CD4-positive, alpha-beta T cell (primary cell): ENCODE measurements at regions not wholly inside any gene's neighbourhood (a gene's known extent, or its start where the extent isn't known, plus 50 kb on each side); places are given as distances from the start of the nearest gene placed in this dataset.

Experiments
- ATAC-seq: fragments of 200-7000 bp; cut with Tn5 transposase; one replicate; pipeline ENCODE4 v1.10.0; 2022; ENCODE audit warnings: mild to moderate bottlenecking; ENCODE audit not compliant: poor library complexity
- CTCF ChIA-PET: fragments of 350-600 bp; sonication (Branson Sonifier 250); formaldehyde crosslinking; loops from one replicate; lab custom pipeline; 2021; ENCODE audit warnings: antibody characterized with exemption, inconsistent platforms; lab: Charles Lee
- POLR2A ChIA-PET: fragments of 350-600 bp; sonication (Branson Sonifier 250); formaldehyde crosslinking; loops from one replicate; lab custom pipeline; 2021; ENCODE audit warnings: antibody characterized with exemption, inconsistent platforms; lab: Charles Lee
- DNase-seq, 14 experiments: peaks; one replicate each; pipeline ENCODE4 v3.0.0-alpha.2; 2013 to 2020; ENCODE audit warnings: mixed read lengths in 2 of 14
- H3K27ac ChIP-seq, 2 donors: one replicate each; pipeline versions ENCODE4 v1.5.1 to v1.7.0; 2013; ENCODE audit warnings: low read length in 2 of 2, low read depth in 1 of 2, mild to moderate bottlenecking in 1 of 2
- H3K27me3 ChIP-seq, 2 experiments: 1 replicate in 1 of 2; 2 replicates in 1 of 2; pipeline versions ENCODE4 v1.6.1 to v1.7.0; 2013; ENCODE audit warnings: low read length in 2 of 2, control low read depth in 1 of 2, mild to moderate bottlenecking in 1 of 2, moderate library complexity in 1 of 2; ENCODE audit not compliant: insufficient read depth in 2 of 2, control insufficient read depth in 1 of 2
- H3K36me3 ChIP-seq: one replicate; pipeline ENCODE4 v1.6.1; 2013; ENCODE audit warnings: low read length, control low read depth; ENCODE audit not compliant: insufficient read depth
- H3K4me1 ChIP-seq: one replicate; pipeline ENCODE4 v1.6.1; 2013; ENCODE audit warnings: low read length, control low read depth; ENCODE audit not compliant: insufficient read depth
- H3K4me3 ChIP-seq: one replicate; pipeline ENCODE4 v1.5.1; 2013; ENCODE audit warnings: mild to moderate bottlenecking, low read length, moderate library complexity
- H3K9me3 ChIP-seq, 2 experiments: 1 replicate in 1 of 2; 2 replicates in 1 of 2; pipeline versions ENCODE4 v1.6.1 to v1.7.0; 2013; ENCODE audit warnings: low read length in 2 of 2, mild to moderate bottlenecking in 2 of 2, control low read depth in 1 of 2, moderate library complexity in 1 of 2; ENCODE audit not compliant: control insufficient read depth in 1 of 2, insufficient read depth in 1 of 2
- H3K27ac Mint-ChIP-seq: one replicate; pipeline ENCODE4 v1.8.0; 2020; ENCODE audit warnings: mixed read lengths
- H3K27me3 Mint-ChIP-seq: one replicate; pipeline ENCODE4 v1.8.0; 2021; ENCODE audit warnings: mixed read lengths
- H3K36me3 Mint-ChIP-seq: one replicate; pipeline ENCODE4 v1.8.0; 2021; ENCODE audit warnings: low read depth, mixed read lengths
- H3K4me1 Mint-ChIP-seq: one replicate; pipeline ENCODE4 v1.8.0; 2021; ENCODE audit warnings: low read depth, mixed read lengths
- H3K4me3 Mint-ChIP-seq: one replicate; pipeline ENCODE4 v1.8.0; 2020; ENCODE audit warnings: mild to moderate bottlenecking, mixed read lengths
- H3K9me3 Mint-ChIP-seq: one replicate; pipeline ENCODE4 v1.8.0; 2020; ENCODE audit warnings: mixed read lengths
- CTCF ChIP-seq: fragments of 200-600 bp; IDR thresholded peaks from one replicate; pipeline ENCODE4 v1.8.0; 2022; ENCODE audit warnings: antibody characterized with exemption, mild to moderate bottlenecking
- intact Hi-C, 2 experiments: fragments of 100-400 bp; cut with DNase I in 1 of 2; cut with micrococcal nuclease in 1 of 2; formaldehyde crosslinking; loops; one replicate each; pipeline versions ENCODE4 v1.15.1 to v1.9.0; 2023 to 2025; cut with DNase I, micrococcal nuclease

GRCh38 chr17:70648166-70648565 lies 478.8 kb downstream of the KCNJ2 start:
- TF ChIP-seq CTCF = no peak
- CTCF ChIA-PET = no interaction called here
- no peak overlapping the region for H3K27ac Mint-ChIP-seq
- intact Hi-C loops = no loop called here
- Histone ChIP-seq H3K9me3 (no peaks in the 10 kb centered on the region), H3K4me3 (no peak overlapping the region), H3K27ac (no peak overlapping the region), H3K36me3 (no peaks in the 10 kb centered on the region), H3K4me1 (no peaks in the 10 kb centered on the region), H3K27me3 (no peaks in the 10 kb centered on the region)
- H3K9me3 Mint-ChIP-seq = peaks cover 5% of the 10 kb centered on the region
- H3K4me1 Mint-ChIP-seq = no peaks in the 10 kb centered on the region
- no peak for DNase-seq
- H3K4me3 Mint-ChIP-seq = no peak overlapping the region
- POLR2A ChIA-PET = no interaction called here
- H3K36me3 Mint-ChIP-seq = no peaks in the 10 kb centered on the region
- no peaks in the 10 kb centered on the region for H3K27me3 Mint-ChIP-seq
- no peak for ATAC-seq

- DNase-seq (no peak), ATAC-seq (no peak)
- H3K36me3 ChIP-seq = no peaks in the 10 kb centered on the region
- H3K9me3 ChIP-seq = peaks cover 0 to 3% of the 10 kb centered on the region in 2 experiments
- POLR2A ChIA-PET = no interaction called here
- H3K9me3 Mint-ChIP-seq = no peaks in the 10 kb centered on the region
- no peaks in the 10 kb centered on the region for H3K4me1 ChIP-seq
- CTCF ChIA-PET = no interaction called here
- H3K4me3 Mint-ChIP-seq = no peak overlapping the region
- H3K27me3 ChIP-seq = no peaks in the 10 kb centered on the region
- H3K27me3 Mint-ChIP-seq = no peaks in the 10 kb centered on the region
- no peak overlapping the region for H3K4me3 ChIP-seq
- no peak overlapping the region for H3K27ac Mint-ChIP-seq
- H3K4me1 Mint-ChIP-seq = no peaks in the 10 kb centered on the region
- intact Hi-C loops = no loop called here
- no peak for TF ChIP-seq CTCF
- no peaks in the 10 kb centered on the region for H3K36me3 Mint-ChIP-seq
- no peak overlapping the region for H3K27ac ChIP-seq
These were observed 484.5 kb downstream of the KCNJ2 start for GRCh38 chr17:70653850-70654249.

DNA sequence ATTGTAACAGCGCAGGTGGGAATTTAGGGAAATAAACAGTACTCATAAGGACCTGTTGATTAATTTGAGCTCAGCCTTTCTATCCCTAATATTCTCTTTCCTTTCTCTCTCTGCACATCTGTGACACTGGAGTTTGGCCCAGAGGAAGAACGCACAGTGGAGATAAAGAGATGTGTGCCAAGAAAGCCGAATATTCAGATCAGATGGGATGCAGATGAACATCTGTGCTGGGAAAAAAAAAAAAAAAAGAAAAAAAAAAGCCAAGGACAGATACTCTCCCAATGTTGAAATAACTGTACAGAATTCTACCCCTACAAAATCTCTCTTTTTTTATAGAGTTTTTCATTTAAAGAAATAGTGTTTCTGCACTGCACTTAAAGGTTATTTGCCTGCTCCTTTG lies 485.4 kb downstream of the KCNJ2 start:
- CTCF ChIA-PET = no interaction called here
- intact Hi-C loops = no loop called here

More for the DNA sequence above, 485.4 kb downstream of the KCNJ2 start:
- H3K4me3 Mint-ChIP-seq = no peak overlapping the region
- no peak overlapping the region for H3K27ac Mint-ChIP-seq
- Histone ChIP-seq H3K4me1 (no peaks in the 10 kb centered on the region), H3K9me3 (peaks cover 0 to 3% of the 10 kb centered on the region in 2 experiments), H3K36me3 (no peaks in the 10 kb centered on the region), H3K4me3 (no peak overlapping the region), H3K27ac (no peak overlapping the region), H3K27me3 (no peaks in the 10 kb centered on the region)
- H3K36me3 Mint-ChIP-seq = no peaks in the 10 kb centered on the region
- no peaks in the 10 kb centered on the region for H3K27me3 Mint-ChIP-seq
- ATAC-seq (no peak), DNase-seq (no peak)
- TF ChIP-seq CTCF = no peak
- POLR2A ChIA-PET = no interaction called here
- no peaks in the 10 kb centered on the region for H3K4me1 Mint-ChIP-seq
- no peaks in the 10 kb centered on the region for H3K9me3 Mint-ChIP-seq
